MV-4-11 (cell line): ENCODE measurements at regions not wholly inside any gene's neighbourhood (a gene's known extent, or its start where the extent isn't known, plus 50 kb on each side); places are given as distances from the start of the nearest gene placed in this dataset.
"Not testable (repeated sequence)": the region's sequence is repeated elsewhere in the genome, so short reads cannot be mapped to it uniquely, and the experiment has no call there.

Experiments used
- DNase-seq: peaks from one replicate; lab custom pipeline; 2025; lab: John Stamatoyannopoulos, UW

- no peak for DNase-seq
Observed at GRCh38 chr10:101280511-101280910, 51.2 kb upstream of the LBX1 start.

DNA sequence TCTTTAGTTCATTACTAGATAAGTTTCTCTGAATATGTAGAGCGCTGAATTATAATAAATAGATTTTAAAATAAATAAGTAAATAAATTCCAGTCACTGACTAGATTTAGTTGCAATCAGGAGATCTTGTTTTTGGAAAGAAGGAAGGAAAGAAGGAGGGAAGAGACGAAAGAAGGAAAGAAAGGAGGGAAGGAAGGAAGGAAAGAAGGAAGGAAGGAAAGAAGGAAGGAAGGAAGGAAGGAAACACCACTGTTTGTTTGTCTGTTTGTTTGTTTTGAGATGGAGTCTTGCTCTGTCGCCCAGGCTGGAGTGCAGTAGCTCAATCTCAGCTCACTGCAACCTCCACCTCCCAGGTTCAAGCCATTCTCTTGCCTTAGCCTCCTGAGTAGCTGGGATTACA is 51.7 kb upstream of the LBX1 start:
- not testable (repeated sequence) for DNase-seq

DNA sequence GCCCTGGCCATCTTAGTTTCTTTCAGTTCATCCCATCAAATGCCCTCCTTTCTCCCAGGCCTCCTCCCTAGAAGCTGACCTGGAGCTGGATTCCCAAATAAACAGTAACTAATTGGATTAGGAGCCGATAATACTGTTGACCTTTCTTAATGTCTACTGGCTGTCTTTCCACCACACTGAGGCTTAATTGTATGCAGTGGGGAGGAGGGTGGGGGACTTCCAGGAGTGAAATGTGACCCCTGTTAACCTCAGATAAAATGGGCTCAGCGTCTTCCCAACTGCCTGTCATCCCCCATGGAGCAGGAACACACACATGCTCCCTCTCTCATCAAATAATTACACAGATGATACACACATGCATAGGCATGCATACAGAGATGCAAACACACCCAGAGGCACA is 53.7 kb upstream of the LBX1 start:
- DNase-seq: no peak

DNA sequence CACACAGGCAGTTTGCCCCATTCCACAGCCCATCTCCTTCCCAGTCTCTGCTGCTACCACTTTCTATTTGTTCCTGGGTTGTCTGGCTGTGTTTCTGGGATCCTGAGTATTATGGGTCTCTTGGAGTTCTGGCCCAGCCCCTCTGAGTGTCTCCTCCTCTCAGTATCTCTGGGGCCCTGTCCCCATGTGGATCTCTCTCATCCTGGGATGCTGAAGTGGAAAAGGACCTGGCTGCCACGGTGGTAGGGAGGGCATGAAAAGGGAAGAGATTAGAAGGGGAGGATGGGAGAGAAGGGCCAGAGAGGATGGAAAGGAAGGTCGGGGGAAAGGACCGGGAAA is 54.5 kb upstream of the LBX1 start:
- DNase-seq: no peak

DNA sequence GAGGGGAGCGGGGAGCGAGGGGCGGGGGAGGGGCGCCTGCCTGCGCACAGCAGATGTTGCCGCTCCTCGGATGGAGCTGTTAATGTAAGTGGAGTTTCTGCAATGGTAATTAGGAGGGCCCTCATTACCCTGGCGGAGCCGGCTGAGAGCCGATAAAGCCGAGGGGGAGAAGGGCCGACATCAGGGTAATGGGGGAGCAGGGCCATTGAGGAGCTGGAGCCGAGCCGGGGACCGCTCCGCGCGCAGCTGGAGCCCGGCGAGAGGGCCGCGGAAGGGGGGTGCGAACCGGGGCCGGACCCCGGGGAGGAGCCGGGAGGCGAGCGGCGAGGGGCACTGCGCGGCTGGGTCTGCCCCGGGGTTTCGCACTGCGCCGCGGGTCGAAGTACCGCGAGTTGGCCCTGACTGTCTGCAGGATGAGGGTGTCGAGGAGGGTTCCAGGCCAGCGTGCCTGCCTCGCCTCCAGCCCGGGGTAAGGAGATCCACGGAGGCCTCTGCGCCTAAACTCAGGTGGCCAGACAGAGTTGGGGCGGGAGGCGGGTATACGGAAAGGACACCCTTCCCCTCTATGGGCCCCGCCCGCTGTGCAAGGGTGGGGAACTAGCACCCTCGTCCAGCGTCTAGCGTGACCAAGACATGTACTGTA is 55.0 kb upstream of the LBX1 start:
- no peak for DNase-seq

- no peak for DNase-seq
Observed at GRCh38 chr10:101284744-101285463, 55.6 kb upstream of the LBX1 start.

DNA sequence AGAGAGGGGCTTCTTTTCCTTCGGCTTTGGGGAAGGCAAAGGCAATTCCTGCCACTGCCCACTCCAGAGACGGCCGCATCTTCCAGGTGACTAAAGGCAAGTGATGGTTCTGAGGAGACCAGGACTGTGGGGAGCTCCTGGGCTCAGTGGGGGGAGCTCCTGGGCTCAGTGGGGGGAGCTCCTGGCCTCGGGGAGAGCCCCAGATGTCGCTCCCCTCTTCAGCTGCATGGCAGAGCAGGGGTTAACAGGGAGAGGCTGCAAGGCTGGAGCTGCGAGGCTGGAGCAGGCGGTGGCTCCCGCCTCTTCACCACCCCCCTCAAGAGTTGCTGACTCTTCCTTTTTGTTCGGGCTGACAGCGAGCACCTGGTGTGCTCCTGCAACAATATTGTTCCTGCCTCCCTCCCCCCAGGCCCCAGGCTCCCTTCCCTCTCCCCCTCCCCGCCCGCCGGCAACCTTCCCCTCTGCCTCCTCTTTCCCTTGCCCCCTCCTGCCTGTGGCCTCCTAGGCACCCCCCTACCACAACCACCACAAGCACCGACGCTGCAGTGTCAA is 56.3 kb upstream of the LBX1 start:
- DNase-seq: no peak

GRCh38 chr10:101286248-101287046 is 57.2 kb upstream of the LBX1 start:
- no peak for DNase-seq

- no peak for DNase-seq
Observed at GRCh38 chr10:101287183-101287996, 58.1 kb upstream of the LBX1 start.

- no peak for DNase-seq
Observed at GRCh38 chr10:101287997-101288635, 58.9 kb upstream of the LBX1 start.

GRCh38 chr10:101289541-101289940 is 60.3 kb upstream of the LBX1 start:
- DNase-seq: no peak

- DNase-seq: no peak
Observed at GRCh38 chr10:101290431-101290830, 61.2 kb upstream of the LBX1 start.

- no peak for DNase-seq
Observed at GRCh38 chr10:101290881-101291280, 61.6 kb upstream of the LBX1 start.

DNA sequence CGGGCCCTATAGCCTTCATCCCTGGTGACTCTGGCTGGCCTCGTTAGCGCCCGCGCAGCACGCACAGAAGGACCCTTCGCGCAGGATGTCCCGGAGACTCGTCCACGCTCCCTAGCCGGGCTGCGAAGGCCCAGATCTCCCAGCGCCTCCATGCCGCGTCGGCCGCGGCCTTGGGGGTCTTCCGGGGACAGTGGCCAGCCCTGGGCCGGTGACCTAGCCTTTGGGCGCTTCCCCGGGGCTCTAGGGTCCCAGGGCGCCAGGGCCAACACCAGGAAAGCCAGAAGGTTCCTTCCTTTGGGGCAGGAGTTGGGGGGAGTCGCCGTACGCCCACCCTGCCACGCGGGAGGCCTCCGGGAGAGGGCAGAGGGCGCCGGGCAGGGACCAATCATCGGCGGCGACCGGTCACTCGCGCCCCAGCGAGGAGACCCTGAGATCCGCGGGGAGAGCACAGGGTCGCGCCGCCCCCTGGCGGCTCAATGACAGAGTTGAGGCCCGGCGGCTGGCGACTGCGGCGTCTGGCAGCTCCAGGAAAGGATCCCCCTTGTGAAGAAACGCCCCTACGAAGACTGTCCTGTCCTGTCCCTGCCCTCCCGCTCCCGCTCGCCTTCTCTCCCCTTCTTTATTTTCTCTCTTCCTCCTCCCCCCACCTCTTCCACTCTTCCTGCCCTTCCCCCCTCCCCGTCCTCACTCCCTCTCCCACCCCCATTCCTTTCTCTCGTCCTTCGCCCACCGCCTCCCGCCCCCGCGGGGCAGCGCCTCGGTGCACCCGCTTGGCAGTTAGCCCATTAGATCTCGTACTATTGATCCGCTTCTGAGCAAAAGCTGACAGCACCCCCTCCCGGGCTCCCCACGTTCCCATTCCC is 62.3 kb upstream of the LBX1 start:
- DNase-seq: no peak

- DNase-seq: no peak
Observed at GRCh38 chr10:101292194-101293006, 61.6 kb upstream of the BTRC start.

- DNase-seq: no peak
Observed at GRCh38 chr10:101293007-101293723, 60.8 kb upstream of the BTRC start.

DNA sequence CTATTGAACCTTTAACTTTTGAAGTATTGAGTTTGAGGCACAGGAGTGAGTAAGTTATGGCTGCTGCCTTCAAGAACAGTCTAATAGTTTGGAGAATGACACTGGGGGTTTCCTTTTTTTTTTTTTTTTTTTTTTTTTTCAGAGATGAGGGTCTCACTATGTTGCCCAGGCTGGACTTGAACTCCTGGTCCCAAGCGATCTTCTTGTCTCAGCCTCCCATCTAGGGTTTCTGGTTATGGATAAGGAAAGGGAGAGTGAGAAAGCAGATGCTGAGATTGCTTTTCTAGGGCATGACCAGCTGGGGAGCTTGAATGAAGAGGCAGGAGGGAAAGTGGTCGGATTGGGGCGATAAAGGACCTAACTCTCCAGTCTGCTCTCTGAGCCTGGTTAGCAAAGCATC is 59.9 kb upstream of the BTRC start:
- DNase-seq: no peak

DNA sequence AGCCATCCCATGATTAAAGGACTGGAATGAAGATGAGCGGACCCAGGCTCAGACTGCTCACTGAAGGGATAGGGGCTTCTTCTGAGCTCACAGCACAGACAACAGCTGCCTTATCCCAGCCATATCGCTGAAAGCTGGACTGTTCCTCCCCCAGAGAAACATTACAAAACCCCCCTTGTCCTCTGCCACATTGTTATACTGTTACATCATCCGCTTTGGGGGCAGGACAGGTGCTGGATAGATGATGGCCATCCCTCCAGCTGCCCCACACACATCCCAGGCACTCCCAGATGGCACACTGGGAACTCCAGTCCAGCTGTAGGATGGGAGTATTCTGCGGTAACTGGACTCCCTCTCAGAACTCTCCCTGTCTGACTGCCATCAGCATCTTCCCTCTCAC is 58.7 kb upstream of the BTRC start:
- DNase-seq: no peak

- DNase-seq: no peak
Observed at GRCh38 chr10:101297901-101298486, 56.0 kb upstream of the BTRC start.
